ENCODE measurements at regions not wholly inside any gene's neighbourhood (a gene's known extent, or its start where the extent isn't known, plus 50 kb on each side); places are given as distances from the start of the nearest gene placed in this dataset.
"Not testable (repeated sequence)": the region's sequence is repeated elsewhere in the genome, so short reads cannot be mapped to it uniquely, and the experiment has no call there.

- no peak for DNase-seq (ENCODE audit: low read depth)
- TF ChIP-seq, protein P1, sequence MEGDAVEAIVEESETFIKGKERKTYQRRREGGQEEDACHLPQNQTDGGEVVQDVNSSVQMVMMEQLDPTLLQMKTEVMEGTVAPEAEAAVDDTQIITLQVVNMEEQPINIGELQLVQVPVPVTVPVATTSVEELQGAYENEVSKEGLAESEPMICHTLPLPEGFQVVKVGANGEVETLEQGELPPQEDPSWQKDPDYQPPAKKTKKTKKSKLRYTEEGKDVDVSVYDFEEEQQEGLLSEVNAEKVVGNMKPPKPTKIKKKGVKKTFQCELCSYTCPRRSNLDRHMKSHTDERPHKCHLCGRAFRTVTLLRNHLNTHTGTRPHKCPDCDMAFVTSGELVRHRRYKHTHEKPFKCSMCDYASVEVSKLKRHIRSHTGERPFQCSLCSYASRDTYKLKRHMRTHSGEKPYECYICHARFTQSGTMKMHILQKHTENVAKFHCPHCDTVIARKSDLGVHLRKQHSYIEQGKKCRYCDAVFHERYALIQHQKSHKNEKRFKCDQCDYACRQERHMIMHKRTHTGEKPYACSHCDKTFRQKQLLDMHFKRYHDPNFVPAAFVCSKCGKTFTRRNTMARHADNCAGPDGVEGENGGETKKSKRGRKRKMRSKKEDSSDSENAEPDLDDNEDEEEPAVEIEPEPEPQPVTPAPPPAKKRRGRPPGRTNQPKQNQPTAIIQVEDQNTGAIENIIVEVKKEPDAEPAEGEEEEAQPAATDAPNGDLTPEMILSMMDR (IDR thresholded peaks at IDR 0.05; ENCODE audit: low read depth, low read length, missing control alignments): no peak
- no peak overlapping the region for H3K4me3 ChIP-seq (ENCODE audit: low read depth, low read length)
Observed at GRCh38 chr10:16156681-16157080, 280.1 kb upstream of the PTER start.

- not testable (repeated sequence) for DNase-seq (ENCODE audit: low read depth); H3K4me3 ChIP-seq (ENCODE audit: low read depth, low read length)
Observed at GRCh38 chr10:16165067-16165466, 271.7 kb upstream of the PTER start.

DNA sequence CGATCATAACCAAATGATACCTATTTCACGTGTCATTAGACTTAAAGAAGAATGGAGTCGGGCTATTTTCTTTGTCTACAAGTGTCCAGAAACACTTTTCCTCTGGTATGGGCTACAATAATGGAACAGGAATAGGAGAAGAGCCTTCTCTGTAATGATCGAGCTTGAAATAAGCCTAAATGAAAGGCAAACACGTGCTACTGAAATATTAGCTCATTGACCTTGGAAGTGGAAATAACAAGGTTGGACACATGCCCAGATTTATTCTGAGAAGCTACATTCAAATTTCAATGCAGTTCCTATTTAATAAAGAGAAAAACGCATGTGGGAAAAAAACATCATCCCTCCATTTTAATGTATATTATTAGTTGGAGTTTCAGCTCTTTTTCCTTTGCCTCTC is 254.7 kb upstream of the PTER start:
- TF ChIP-seq, protein P1 (IDR thresholded peaks at IDR 0.05; ENCODE audit: low read depth, low read length, missing control alignments): no peak
- no peak overlapping the region for H3K4me3 ChIP-seq (ENCODE audit: low read depth, low read length)
- no peak for DNase-seq (ENCODE audit: low read depth)

- DNase-seq (ENCODE audit: low read depth): no peak
- TF ChIP-seq, protein P1 (IDR thresholded peaks at IDR 0.05; ENCODE audit: low read depth, low read length, missing control alignments): no peak
- H3K4me3 ChIP-seq (ENCODE audit: low read depth, low read length): no peak overlapping the region
Observed at GRCh38 chr10:16182688-16183087, 254.1 kb upstream of the PTER start.

DNA sequence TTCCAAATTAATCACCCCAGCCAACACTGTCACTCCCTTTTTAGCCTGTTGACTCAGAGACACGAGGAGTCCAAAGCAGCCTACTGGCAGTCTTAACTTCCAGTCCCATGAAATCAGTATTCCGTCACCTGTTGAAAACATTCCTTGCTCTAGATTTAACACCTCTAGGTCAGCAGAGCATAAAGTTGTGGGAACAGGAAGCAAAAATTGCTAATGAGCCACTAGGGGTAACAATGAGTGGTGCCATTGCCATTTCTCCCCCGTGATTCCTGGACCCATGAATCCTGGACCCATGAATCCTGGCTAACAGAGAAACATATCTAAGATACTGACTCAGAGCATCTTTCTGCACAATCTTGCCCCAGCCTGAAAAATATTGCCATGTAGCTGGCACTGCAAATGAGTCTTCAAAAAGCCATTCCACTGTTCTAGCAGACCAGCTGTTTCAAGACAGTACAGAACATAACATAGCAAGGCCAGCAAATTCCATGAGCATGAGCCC is 252.7 kb upstream of the PTER start:
- no peak for DNase-seq (ENCODE audit: low read depth)
- H3K4me3 ChIP-seq (ENCODE audit: low read depth, low read length): no peak overlapping the region
- TF ChIP-seq, protein P1 (IDR thresholded peaks at IDR 0.05; ENCODE audit: low read depth, low read length, missing control alignments): no peak

DNA sequence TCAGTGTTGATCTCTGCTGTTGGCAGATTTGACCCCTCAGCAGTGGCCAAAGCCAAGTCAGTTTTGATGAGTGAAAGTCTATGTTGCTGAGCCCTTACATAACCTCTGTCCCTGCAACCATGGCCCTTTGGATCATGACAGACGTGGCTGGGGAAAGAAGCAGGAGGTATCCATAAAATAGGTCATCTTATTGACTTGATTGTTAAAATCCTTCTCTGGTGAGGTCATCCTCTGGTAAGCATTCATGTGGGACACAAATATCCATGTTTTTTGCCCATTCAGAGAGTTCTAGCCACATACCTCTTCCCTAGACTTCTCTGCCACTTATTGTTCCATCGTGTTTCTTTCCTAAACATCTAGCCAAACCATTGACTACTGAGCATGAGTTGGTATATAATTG is 251.9 kb upstream of the PTER start:
- DNase-seq (ENCODE audit: low read depth): no peak
- TF ChIP-seq, protein P1 (IDR thresholded peaks at IDR 0.05; ENCODE audit: low read depth, low read length, missing control alignments): no peak
- no peak overlapping the region for H3K4me3 ChIP-seq (ENCODE audit: low read depth, low read length)

DNA sequence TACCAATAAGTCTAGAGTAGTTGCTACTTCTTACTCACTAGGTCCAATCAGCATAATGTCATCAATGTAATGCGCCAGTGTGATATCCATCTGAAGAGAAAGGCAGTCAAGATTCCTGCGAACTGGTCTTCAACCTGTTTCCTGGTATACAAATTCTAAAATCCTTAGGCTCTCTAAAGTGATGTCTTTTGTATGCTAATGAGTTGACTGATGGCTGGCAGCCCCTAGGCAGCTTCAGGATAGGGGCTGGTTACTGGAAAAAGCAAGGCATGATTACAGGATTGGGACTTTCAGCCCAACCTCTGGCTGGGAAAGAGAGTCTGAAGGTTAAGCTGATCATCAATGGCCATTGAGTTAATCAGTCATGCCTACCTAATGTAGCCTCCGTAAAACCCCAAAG is 250.2 kb upstream of the PTER start:
- DNase-seq (ENCODE audit: low read depth): no peak
- H3K4me3 ChIP-seq (ENCODE audit: low read depth, low read length): no peak overlapping the region
- TF ChIP-seq, protein P1 (IDR thresholded peaks at IDR 0.05; ENCODE audit: low read depth, low read length, missing control alignments): no peak

All from GM12864 (cell line).